ENCODE measurements at regions not wholly inside any gene's neighbourhood (a gene's known extent, or its start where the extent isn't known, plus 50 kb on each side); places are given as distances from the start of the nearest gene placed in this dataset.
"Not testable (repeated sequence)": the region's sequence is repeated elsewhere in the genome, so short reads cannot be mapped to it uniquely, and the experiment has no call there.

GRCh38 chr7:104956753-104957450, 57.1 kb upstream of the KMT2E start:
- no peaks in the 10 kb centered on the region for H3K9me3 ChIP-seq (ENCODE audit: control insufficient read depth in 1 of 2, low read length in 2 of 2)
- no peaks in the 10 kb centered on the region for H3K36me3 ChIP-seq (ENCODE audit: control insufficient read depth in 1 of 2, insufficient read depth in 2 of 2, low read length in 2 of 2)
- H3K27ac ChIP-seq (ENCODE audit: low read depth, low read length): no peak overlapping the region
- peaks cover 17 to 18% of the 10 kb centered on the region in 2 donors for H3K4me1 ChIP-seq (ENCODE audit: control insufficient read depth in 1 of 2, insufficient read depth in 2 of 2, low read length in 2 of 2)
- no peaks in the 10 kb centered on the region for H3K27me3 ChIP-seq (ENCODE audit: control insufficient read depth in 1 of 2, insufficient read depth in 2 of 2, low read length in 2 of 2)
- no peak overlapping the region for H3K9ac ChIP-seq (ENCODE audit: low read depth in 1 of 2, low read length in 2 of 2)
- H3K4me3 ChIP-seq (ENCODE audit: low read depth in 1 of 2, low read length in 2 of 2): no peak overlapping the region

- Histone ChIP-seq H3K36me3 (ENCODE audit: control insufficient read depth in 1 of 2, insufficient read depth in 2 of 2, low read length in 2 of 2) (no peaks in the 10 kb centered on the region), H3K9me3 (ENCODE audit: control insufficient read depth in 1 of 2, low read length in 2 of 2) (no peaks in the 10 kb centered on the region), H3K27ac (ENCODE audit: low read depth, low read length) (no peak overlapping the region), H3K4me3 (ENCODE audit: low read depth in 1 of 2, low read length in 2 of 2) (no peak overlapping the region), H3K4me1 (ENCODE audit: control insufficient read depth in 1 of 2, insufficient read depth in 2 of 2, low read length in 2 of 2) (peaks cover 17 to 18% of the 10 kb centered on the region in 2 donors), H3K27me3 (ENCODE audit: control insufficient read depth in 1 of 2, insufficient read depth in 2 of 2, low read length in 2 of 2) (no peaks in the 10 kb centered on the region), H3K9ac (ENCODE audit: low read depth in 1 of 2, low read length in 2 of 2) (no peak overlapping the region)
Observed at GRCh38 chr7:104958371-104958865, 55.6 kb upstream of the KMT2E start.

GRCh38 chr7:104959483-104959882, 54.5 kb upstream of the KMT2E start:
- peaks cover 18 to 26% of the 10 kb centered on the region in 2 donors for H3K4me1 ChIP-seq (ENCODE audit: control insufficient read depth in 1 of 2, insufficient read depth in 2 of 2, low read length in 2 of 2)
- H3K27ac ChIP-seq (ENCODE audit: low read depth, low read length); H3K9me3 ChIP-seq (ENCODE audit: control insufficient read depth in 1 of 2, low read length in 2 of 2); H3K36me3 ChIP-seq (ENCODE audit: control insufficient read depth in 1 of 2, insufficient read depth in 2 of 2, low read length in 2 of 2); H3K27me3 ChIP-seq (ENCODE audit: control insufficient read depth in 1 of 2, insufficient read depth in 2 of 2, low read length in 2 of 2); H3K4me3 ChIP-seq (ENCODE audit: low read depth in 1 of 2, low read length in 2 of 2); H3K9ac ChIP-seq (ENCODE audit: low read depth in 1 of 2, low read length in 2 of 2): not testable (repeated sequence)

- Histone ChIP-seq H3K4me3 (ENCODE audit: low read depth in 1 of 2, low read length in 2 of 2) (no peak overlapping the region), H3K36me3 (ENCODE audit: control insufficient read depth in 1 of 2, insufficient read depth in 2 of 2, low read length in 2 of 2) (no peaks in the 10 kb centered on the region), H3K4me1 (ENCODE audit: control insufficient read depth in 1 of 2, insufficient read depth in 2 of 2, low read length in 2 of 2) (peaks cover 21 to 30% of the 10 kb centered on the region in 2 donors), H3K27ac (ENCODE audit: low read depth, low read length) (no peak overlapping the region), H3K27me3 (ENCODE audit: control insufficient read depth in 1 of 2, insufficient read depth in 2 of 2, low read length in 2 of 2) (no peaks in the 10 kb centered on the region), H3K9me3 (ENCODE audit: control insufficient read depth in 1 of 2, low read length in 2 of 2) (no peaks in the 10 kb centered on the region), H3K9ac (ENCODE audit: low read depth in 1 of 2, low read length in 2 of 2) (no peak overlapping the region)
Observed at GRCh38 chr7:104960741-104961448, 53.1 kb upstream of the KMT2E start.

- Histone ChIP-seq H3K4me3 (ENCODE audit: low read depth in 1 of 2, low read length in 2 of 2) (no peak overlapping the region), H3K27me3 (ENCODE audit: control insufficient read depth in 1 of 2, insufficient read depth in 2 of 2, low read length in 2 of 2) (no peaks in the 10 kb centered on the region), H3K9me3 (ENCODE audit: control insufficient read depth in 1 of 2, low read length in 2 of 2) (no peaks in the 10 kb centered on the region), H3K27ac (ENCODE audit: low read depth, low read length) (no peak overlapping the region), H3K4me1 (ENCODE audit: control insufficient read depth in 1 of 2, insufficient read depth in 2 of 2, low read length in 2 of 2) (peaks cover 21 to 30% of the 10 kb centered on the region in 2 donors), H3K9ac (ENCODE audit: low read depth in 1 of 2, low read length in 2 of 2) (no peak overlapping the region), H3K36me3 (ENCODE audit: control insufficient read depth in 1 of 2, insufficient read depth in 2 of 2, low read length in 2 of 2) (no peaks in the 10 kb centered on the region)
Observed at GRCh38 chr7:104961821-104962220, 52.2 kb upstream of the KMT2E start.

GRCh38 chr7:104962781-104963180, 51.2 kb upstream of the KMT2E start:
- Histone ChIP-seq H3K36me3 (ENCODE audit: control insufficient read depth in 1 of 2, insufficient read depth in 2 of 2, low read length in 2 of 2) (no peaks in the 10 kb centered on the region), H3K9ac (ENCODE audit: low read depth in 1 of 2, low read length in 2 of 2) (no peak overlapping the region), H3K4me3 (ENCODE audit: low read depth in 1 of 2, low read length in 2 of 2) (no peak overlapping the region), H3K9me3 (ENCODE audit: control insufficient read depth in 1 of 2, low read length in 2 of 2) (no peaks in the 10 kb centered on the region), H3K27me3 (ENCODE audit: control insufficient read depth in 1 of 2, insufficient read depth in 2 of 2, low read length in 2 of 2) (no peaks in the 10 kb centered on the region), H3K27ac (ENCODE audit: low read depth, low read length) (no peak overlapping the region), H3K4me1 (ENCODE audit: control insufficient read depth in 1 of 2, insufficient read depth in 2 of 2, low read length in 2 of 2) (peaks cover 17 to 36% of the 10 kb centered on the region in 2 donors)

GRCh38 chr7:104963378-104963990, 50.5 kb upstream of the KMT2E start:
- no peaks in the 10 kb centered on the region for H3K27me3 ChIP-seq (ENCODE audit: control insufficient read depth in 1 of 2, insufficient read depth in 2 of 2, low read length in 2 of 2)
- H3K4me3 ChIP-seq (ENCODE audit: low read depth in 1 of 2, low read length in 2 of 2): no peak overlapping the region
- no peak overlapping the region for H3K9ac ChIP-seq (ENCODE audit: low read depth in 1 of 2, low read length in 2 of 2)
- no peaks in the 10 kb centered on the region for H3K36me3 ChIP-seq (ENCODE audit: control insufficient read depth in 1 of 2, insufficient read depth in 2 of 2, low read length in 2 of 2)
- no peaks in the 10 kb centered on the region for H3K9me3 ChIP-seq (ENCODE audit: control insufficient read depth in 1 of 2, low read length in 2 of 2)
- no peak overlapping the region for H3K27ac ChIP-seq (ENCODE audit: low read depth, low read length)
- H3K4me1 ChIP-seq (ENCODE audit: control insufficient read depth in 1 of 2, insufficient read depth in 2 of 2, low read length in 2 of 2): peaks cover 12 to 36% of the 10 kb centered on the region in 2 donors

GRCh38 chr7:104963991-104964385, 50.0 kb upstream of the KMT2E start:
- Histone ChIP-seq H3K9me3 (ENCODE audit: control insufficient read depth in 1 of 2, low read length in 2 of 2) (no peaks in the 10 kb centered on the region), H3K27ac (ENCODE audit: low read depth, low read length) (no peak overlapping the region), H3K27me3 (ENCODE audit: control insufficient read depth in 1 of 2, insufficient read depth in 2 of 2, low read length in 2 of 2) (no peaks in the 10 kb centered on the region), H3K4me3 (ENCODE audit: low read depth in 1 of 2, low read length in 2 of 2) (no peak overlapping the region), H3K4me1 (ENCODE audit: control insufficient read depth in 1 of 2, insufficient read depth in 2 of 2, low read length in 2 of 2) (peaks cover 9 to 33% of the 10 kb centered on the region in 2 donors), H3K36me3 (ENCODE audit: control insufficient read depth in 1 of 2, insufficient read depth in 2 of 2, low read length in 2 of 2) (no peaks in the 10 kb centered on the region), H3K9ac (ENCODE audit: low read depth in 1 of 2, low read length in 2 of 2) (peak overlapping the region in 1 of 2 donors; percentile 8)

Data from duodenal mucosa (tissue), 2 donors.